ENCODE measurements at regions not wholly inside any gene's neighbourhood (a gene's known extent, or its start where the extent isn't known, plus 50 kb on each side); places are given as distances from the start of the nearest gene placed in this dataset.

DNA sequence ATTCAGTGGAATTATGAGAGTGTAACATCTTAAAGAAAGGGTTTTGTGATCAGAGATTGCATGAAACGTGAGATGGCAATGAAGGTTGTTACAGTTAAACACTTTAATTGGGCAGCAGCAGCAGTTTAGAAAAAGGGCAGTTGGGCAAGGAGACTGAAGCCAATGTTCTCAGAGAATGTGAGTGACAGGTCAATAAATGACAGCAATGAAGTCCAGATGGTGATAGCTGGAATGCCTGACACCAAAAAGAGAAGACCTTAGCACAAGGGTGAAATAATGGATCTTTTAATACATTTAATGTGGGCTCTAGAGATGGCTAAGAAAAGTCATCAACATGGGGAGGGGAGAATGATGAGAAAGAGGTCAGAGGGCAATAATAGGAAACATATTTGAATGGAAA lies 89.4 kb upstream of the CDH7 start:
- TF ChIP-seq JUNB (IDR thresholded peaks at IDR 0.05) (no peak), EP300 (IDR thresholded peaks at IDR 0.05) (no peak), POLR2A (IDR thresholded peaks at IDR 0.05; ENCODE audit: low read length) (no peak), MYC (IDR thresholded peaks at IDR 0.05; ENCODE audit: borderline replicate concordance, low read length) (no peak), MAFK (IDR thresholded peaks at IDR 0.05; ENCODE audit: partially characterized antibody) (no peak), MAZ (IDR thresholded peaks at IDR 0.05; ENCODE audit: borderline replicate concordance, low read depth, low read length) (no peak), PHF8 (IDR thresholded peaks at IDR 0.05; ENCODE audit: borderline replicate concordance, low read depth) (no peak), NPAS2 (CRISPR knock-in tag; IDR thresholded peaks at IDR 0.05; ENCODE audit: borderline replicate concordance) (no peak)
- TF ChIP-seq, protein P1, sequence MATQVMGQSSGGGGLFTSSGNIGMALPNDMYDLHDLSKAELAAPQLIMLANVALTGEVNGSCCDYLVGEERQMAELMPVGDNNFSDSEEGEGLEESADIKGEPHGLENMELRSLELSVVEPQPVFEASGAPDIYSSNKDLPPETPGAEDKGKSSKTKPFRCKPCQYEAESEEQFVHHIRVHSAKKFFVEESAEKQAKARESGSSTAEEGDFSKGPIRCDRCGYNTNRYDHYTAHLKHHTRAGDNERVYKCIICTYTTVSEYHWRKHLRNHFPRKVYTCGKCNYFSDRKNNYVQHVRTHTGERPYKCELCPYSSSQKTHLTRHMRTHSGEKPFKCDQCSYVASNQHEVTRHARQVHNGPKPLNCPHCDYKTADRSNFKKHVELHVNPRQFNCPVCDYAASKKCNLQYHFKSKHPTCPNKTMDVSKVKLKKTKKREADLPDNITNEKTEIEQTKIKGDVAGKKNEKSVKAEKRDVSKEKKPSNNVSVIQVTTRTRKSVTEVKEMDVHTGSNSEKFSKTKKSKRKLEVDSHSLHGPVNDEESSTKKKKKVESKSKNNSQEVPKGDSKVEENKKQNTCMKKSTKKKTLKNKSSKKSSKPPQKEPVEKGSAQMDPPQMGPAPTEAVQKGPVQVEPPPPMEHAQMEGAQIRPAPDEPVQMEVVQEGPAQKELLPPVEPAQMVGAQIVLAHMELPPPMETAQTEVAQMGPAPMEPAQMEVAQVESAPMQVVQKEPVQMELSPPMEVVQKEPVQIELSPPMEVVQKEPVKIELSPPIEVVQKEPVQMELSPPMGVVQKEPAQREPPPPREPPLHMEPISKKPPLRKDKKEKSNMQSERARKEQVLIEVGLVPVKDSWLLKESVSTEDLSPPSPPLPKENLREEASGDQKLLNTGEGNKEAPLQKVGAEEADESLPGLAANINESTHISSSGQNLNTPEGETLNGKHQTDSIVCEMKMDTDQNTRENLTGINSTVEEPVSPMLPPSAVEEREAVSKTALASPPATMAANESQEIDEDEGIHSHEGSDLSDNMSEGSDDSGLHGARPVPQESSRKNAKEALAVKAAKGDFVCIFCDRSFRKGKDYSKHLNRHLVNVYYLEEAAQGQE (IDR thresholded peaks at IDR 0.05): no peak
- TF ChIP-seq, protein P2, sequence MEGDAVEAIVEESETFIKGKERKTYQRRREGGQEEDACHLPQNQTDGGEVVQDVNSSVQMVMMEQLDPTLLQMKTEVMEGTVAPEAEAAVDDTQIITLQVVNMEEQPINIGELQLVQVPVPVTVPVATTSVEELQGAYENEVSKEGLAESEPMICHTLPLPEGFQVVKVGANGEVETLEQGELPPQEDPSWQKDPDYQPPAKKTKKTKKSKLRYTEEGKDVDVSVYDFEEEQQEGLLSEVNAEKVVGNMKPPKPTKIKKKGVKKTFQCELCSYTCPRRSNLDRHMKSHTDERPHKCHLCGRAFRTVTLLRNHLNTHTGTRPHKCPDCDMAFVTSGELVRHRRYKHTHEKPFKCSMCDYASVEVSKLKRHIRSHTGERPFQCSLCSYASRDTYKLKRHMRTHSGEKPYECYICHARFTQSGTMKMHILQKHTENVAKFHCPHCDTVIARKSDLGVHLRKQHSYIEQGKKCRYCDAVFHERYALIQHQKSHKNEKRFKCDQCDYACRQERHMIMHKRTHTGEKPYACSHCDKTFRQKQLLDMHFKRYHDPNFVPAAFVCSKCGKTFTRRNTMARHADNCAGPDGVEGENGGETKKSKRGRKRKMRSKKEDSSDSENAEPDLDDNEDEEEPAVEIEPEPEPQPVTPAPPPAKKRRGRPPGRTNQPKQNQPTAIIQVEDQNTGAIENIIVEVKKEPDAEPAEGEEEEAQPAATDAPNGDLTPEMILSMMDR (IDR thresholded peaks at IDR 0.05): no peak
- TF ChIP-seq, protein P3, sequence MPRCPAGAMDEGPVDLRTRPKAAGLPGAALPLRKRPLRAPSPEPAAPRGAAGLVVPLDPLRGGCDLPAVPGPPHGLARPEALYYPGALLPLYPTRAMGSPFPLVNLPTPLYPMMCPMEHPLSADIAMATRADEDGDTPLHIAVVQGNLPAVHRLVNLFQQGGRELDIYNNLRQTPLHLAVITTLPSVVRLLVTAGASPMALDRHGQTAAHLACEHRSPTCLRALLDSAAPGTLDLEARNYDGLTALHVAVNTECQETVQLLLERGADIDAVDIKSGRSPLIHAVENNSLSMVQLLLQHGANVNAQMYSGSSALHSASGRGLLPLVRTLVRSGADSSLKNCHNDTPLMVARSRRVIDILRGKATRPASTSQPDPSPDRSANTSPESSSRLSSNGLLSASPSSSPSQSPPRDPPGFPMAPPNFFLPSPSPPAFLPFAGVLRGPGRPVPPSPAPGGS (IDR thresholded peaks at IDR 0.05): no peak
